ENCODE measurements at regions not wholly inside any gene's neighbourhood (a gene's known extent, or its start where the extent isn't known, plus 50 kb on each side); places are given as distances from the start of the nearest gene placed in this dataset.

DNA sequence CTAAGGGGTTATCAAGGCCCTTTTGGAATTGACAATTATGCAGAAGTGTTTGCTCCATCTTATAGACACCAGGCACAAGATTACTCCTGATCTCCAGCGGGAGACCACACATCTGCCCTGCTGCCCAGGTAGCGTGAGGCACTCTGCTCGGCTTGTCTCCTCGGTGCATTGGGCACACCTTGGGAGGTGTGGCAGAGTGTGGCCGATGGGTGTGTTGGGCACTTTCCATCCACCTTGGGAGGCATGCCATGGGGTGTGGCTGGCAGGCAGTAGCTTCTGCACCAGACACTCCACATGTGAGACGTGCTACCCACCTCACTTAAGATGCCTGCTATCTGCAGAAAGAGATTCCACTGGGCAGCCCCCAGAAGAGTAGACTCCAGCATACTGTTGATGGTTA lies 54.1 kb downstream of the GADD45G start:
- H3K79me2 ChIP-seq (ENCODE audit: insufficient read depth, low read length), result no peaks in the 10 kb centered on the region
- no peak overlapping the region for H3K4me3 ChIP-seq (replicated peaks in 1 of 3; ENCODE audit: low read depth in 2 of 3, low read length in 3 of 3)
- peak overlapping the region in 3 of 7 donors; percentile 76 to 85 (median 80) for H3K27ac Mint-ChIP-seq
- H3K36me3 Mint-ChIP-seq, result no peaks in the 10 kb centered on the region
- peaks cover 3 to 14% (median 10%) of the 10 kb centered on the region in 3 donors for H3K27me3 Mint-ChIP-seq (ENCODE audit: low read depth in 3 of 3)
- H3K4me3 Mint-ChIP-seq, result no peak overlapping the region
- WGBS (ENCODE audit: insufficient coverage), result 98% methylated on average over 5 of the region's 6 CpGs
- no peak overlapping the region for H3K9ac ChIP-seq (ENCODE audit: insufficient read depth, low read length, poor library complexity, severe bottlenecking)
- peaks cover 49 to 51% of the 10 kb centered on the region in 2 donors for H3K4me1 ChIP-seq (ENCODE audit: control insufficient read depth in 1 of 2, insufficient read depth in 2 of 2, low read length in 2 of 2)
- no peak overlapping the region for H3K27ac ChIP-seq (ENCODE audit: low read depth in 1 of 2, low read length in 2 of 2)
- H3K27me3 ChIP-seq (ENCODE audit: control insufficient read depth in 2 of 2, insufficient read depth in 2 of 2, low read length in 2 of 2), result no peaks in the 10 kb centered on the region
- no peak overlapping the region for H3K4me2 ChIP-seq (replicated peaks; ENCODE audit: extremely low read depth, low read length, poor library complexity, severe bottlenecking)
- H3K9me3 ChIP-seq (replicated peaks in 1 of 2; ENCODE audit: control insufficient read depth in 1 of 2, insufficient read depth in 1 of 2, low read length in 2 of 2), result no peaks in the 10 kb centered on the region
- H3K4me1 Mint-ChIP-seq, result peaks cover 65% of the 10 kb centered on the region
- no peaks in the 10 kb centered on the region for H3K36me3 ChIP-seq (replicated peaks in 1 of 2; ENCODE audit: control insufficient read depth in 1 of 2, insufficient read depth in 2 of 2, low read length in 2 of 2)
- intact Hi-C loops (cut with micrococcal nuclease), result no loop called here
- H4K20me1 ChIP-seq (ENCODE audit: insufficient read depth, low read length), result no peaks in the 10 kb centered on the region
- H2AFZ ChIP-seq (ENCODE audit: insufficient read depth, low read depth, low read length, poor library complexity, severe bottlenecking), result no peak overlapping the region
- TF ChIP-seq, protein P1, sequence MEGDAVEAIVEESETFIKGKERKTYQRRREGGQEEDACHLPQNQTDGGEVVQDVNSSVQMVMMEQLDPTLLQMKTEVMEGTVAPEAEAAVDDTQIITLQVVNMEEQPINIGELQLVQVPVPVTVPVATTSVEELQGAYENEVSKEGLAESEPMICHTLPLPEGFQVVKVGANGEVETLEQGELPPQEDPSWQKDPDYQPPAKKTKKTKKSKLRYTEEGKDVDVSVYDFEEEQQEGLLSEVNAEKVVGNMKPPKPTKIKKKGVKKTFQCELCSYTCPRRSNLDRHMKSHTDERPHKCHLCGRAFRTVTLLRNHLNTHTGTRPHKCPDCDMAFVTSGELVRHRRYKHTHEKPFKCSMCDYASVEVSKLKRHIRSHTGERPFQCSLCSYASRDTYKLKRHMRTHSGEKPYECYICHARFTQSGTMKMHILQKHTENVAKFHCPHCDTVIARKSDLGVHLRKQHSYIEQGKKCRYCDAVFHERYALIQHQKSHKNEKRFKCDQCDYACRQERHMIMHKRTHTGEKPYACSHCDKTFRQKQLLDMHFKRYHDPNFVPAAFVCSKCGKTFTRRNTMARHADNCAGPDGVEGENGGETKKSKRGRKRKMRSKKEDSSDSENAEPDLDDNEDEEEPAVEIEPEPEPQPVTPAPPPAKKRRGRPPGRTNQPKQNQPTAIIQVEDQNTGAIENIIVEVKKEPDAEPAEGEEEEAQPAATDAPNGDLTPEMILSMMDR (IDR thresholded peaks at IDR 0.05), result no peak
- H3K9me3 Mint-ChIP-seq, result no peaks in the 10 kb centered on the region
- no peak for DNase-seq

DNA sequence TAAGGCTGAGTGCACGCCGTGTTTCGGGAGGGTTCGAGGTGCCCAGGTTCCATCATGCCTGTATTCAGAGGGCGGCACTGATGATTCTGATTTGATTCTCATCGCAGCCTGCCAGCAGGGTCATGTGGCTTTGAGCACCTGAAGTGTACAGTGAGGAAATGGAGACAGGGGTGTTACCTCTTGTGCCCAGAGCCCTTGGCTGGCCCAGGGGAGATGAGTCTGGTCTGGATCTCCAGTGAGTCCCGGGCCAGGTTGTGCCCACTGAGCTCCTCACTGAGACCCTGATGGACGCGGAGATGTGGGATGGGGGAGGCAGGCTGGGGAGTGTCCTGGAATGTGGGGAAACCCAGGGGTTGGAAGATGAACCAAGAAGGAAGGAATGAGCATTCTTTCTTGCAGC lies 54.7 kb downstream of the GADD45G start:
- peaks cover 0 to 2% (median 0%) of the 10 kb centered on the region in 7 donors for H3K9me3 Mint-ChIP-seq
- H3K9ac ChIP-seq (ENCODE audit: insufficient read depth, low read length, poor library complexity, severe bottlenecking), result no peak overlapping the region
- H3K36me3 ChIP-seq (replicated peaks in 1 of 2; ENCODE audit: control insufficient read depth in 1 of 2, insufficient read depth in 2 of 2, low read length in 2 of 2), result no peaks in the 10 kb centered on the region
- peaks cover 49 to 52% of the 10 kb centered on the region in 2 donors for H3K4me1 ChIP-seq (ENCODE audit: control insufficient read depth in 1 of 2, insufficient read depth in 2 of 2, low read length in 2 of 2)
- H4K20me1 ChIP-seq (ENCODE audit: insufficient read depth, low read length), result no peaks in the 10 kb centered on the region
- no peaks in the 10 kb centered on the region for H3K79me2 ChIP-seq (ENCODE audit: insufficient read depth, low read length)
- no peaks in the 10 kb centered on the region for H3K36me3 Mint-ChIP-seq
- no peaks in the 10 kb centered on the region for H3K9me3 ChIP-seq (replicated peaks in 1 of 2; ENCODE audit: control insufficient read depth in 1 of 2, insufficient read depth in 1 of 2, low read length in 2 of 2)
- no peak for DNase-seq
- H3K4me3 ChIP-seq (replicated peaks in 1 of 3; ENCODE audit: low read depth in 2 of 3, low read length in 3 of 3), result peak overlapping the region in 1 of 3 experiments; percentile 63
- H3K27ac Mint-ChIP-seq, result peak overlapping the region; percentile 36 to 85 (median 76)
- intact Hi-C loops (cut with micrococcal nuclease), result no loop called here
- peak overlapping the region; percentile 62 for H2AFZ ChIP-seq (ENCODE audit: insufficient read depth, low read depth, low read length, poor library complexity, severe bottlenecking)
- H3K4me2 ChIP-seq (replicated peaks; ENCODE audit: extremely low read depth, low read length, poor library complexity, severe bottlenecking), result peak overlapping the region; percentile 33
- TF ChIP-seq, protein P1 (IDR thresholded peaks at IDR 0.05), result no peak
- H3K27me3 ChIP-seq (ENCODE audit: control insufficient read depth in 2 of 2, insufficient read depth in 2 of 2, low read length in 2 of 2), result no peaks in the 10 kb centered on the region
- H3K4me3 Mint-ChIP-seq, result no peak overlapping the region
- H3K27ac ChIP-seq (ENCODE audit: low read depth in 1 of 2, low read length in 2 of 2), result peak overlapping the region; percentile 43 to 81
- WGBS (ENCODE audit: insufficient coverage), result 97% methylated on average over 9 of the region's 9 CpGs
- H3K4me1 Mint-ChIP-seq, result peaks cover 66% of the 10 kb centered on the region
- peaks cover 3 to 12% (median 10%) of the 10 kb centered on the region in 3 donors for H3K27me3 Mint-ChIP-seq (ENCODE audit: low read depth in 3 of 3)
